ENCODE measurements at regions not wholly inside any gene's neighbourhood (a gene's known extent, or its start where the extent isn't known, plus 50 kb on each side); places are given as distances from the start of the nearest gene placed in this dataset.
"Not testable (repeated sequence)": the region's sequence is repeated elsewhere in the genome, so short reads cannot be mapped to it uniquely, and the experiment has no call there.

DNA sequence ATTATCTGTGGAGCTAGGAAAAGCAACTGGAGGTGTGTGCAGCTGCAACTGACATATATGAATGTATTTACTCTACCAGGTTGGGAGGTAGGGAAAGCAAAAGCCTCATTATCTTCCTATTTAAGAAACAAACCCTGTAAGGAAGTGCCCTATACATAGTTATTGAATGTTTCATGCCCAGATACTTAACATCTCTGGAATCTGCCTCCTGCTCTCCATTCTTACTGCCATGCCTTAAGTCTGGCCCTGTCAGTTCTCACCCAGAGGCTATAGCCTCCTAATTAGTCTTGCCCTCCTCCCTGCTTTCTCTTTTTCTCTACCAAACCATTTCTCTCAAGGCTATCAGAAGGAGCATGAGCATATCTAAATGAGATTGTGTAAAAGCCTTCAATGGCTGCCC is 542.6 kb upstream of the LRRN3 start:
- H3K36me3 ChIP-seq (ENCODE audit: control insufficient read depth in 4 of 4, insufficient read depth in 3 of 4, low read depth in 1 of 4, low read length in 3 of 4) = no peaks in the 10 kb centered on the region
- no peaks in the 10 kb centered on the region for H3K27me3 ChIP-seq (ENCODE audit: control insufficient read depth in 4 of 4, insufficient read depth in 4 of 4, low read length in 3 of 4)
- no peak overlapping the region for H3K9ac ChIP-seq (ENCODE audit: low read depth in 1 of 2, low read length in 2 of 2)
- TF ChIP-seq EGR1 (IDR thresholded peaks at IDR 0.05; ENCODE audit: low read depth in 2 of 2) (no peak), YY1 (IDR thresholded peaks at IDR 0.05) (no peak), RXRA (IDR thresholded peaks at IDR 0.05) (no peak), NR2F2 (IDR thresholded peaks at IDR 0.05) (no peak), FOXA2 (IDR thresholded peaks at IDR 0.05) (no peak), SP1 (IDR thresholded peaks at IDR 0.05) (no peak), FOXA1 (IDR thresholded peaks at IDR 0.05) (no peak), GABPA (IDR thresholded peaks at IDR 0.05 in 1 of 2, conservative IDR thresholded peaks at IDR 0.05 in 1 of 2) (no peak), HNF4A (conservative IDR thresholded peaks at IDR 0.05) (no peak), HNF4G (IDR thresholded peaks at IDR 0.05) (no peak), JUND (IDR thresholded peaks at IDR 0.05) (no peak), TAF1 (conservative IDR thresholded peaks at IDR 0.05) (no peak), RAD21 (IDR thresholded peaks at IDR 0.05) (no peak)
- TF ChIP-seq, protein P1, sequence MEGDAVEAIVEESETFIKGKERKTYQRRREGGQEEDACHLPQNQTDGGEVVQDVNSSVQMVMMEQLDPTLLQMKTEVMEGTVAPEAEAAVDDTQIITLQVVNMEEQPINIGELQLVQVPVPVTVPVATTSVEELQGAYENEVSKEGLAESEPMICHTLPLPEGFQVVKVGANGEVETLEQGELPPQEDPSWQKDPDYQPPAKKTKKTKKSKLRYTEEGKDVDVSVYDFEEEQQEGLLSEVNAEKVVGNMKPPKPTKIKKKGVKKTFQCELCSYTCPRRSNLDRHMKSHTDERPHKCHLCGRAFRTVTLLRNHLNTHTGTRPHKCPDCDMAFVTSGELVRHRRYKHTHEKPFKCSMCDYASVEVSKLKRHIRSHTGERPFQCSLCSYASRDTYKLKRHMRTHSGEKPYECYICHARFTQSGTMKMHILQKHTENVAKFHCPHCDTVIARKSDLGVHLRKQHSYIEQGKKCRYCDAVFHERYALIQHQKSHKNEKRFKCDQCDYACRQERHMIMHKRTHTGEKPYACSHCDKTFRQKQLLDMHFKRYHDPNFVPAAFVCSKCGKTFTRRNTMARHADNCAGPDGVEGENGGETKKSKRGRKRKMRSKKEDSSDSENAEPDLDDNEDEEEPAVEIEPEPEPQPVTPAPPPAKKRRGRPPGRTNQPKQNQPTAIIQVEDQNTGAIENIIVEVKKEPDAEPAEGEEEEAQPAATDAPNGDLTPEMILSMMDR (IDR thresholded peaks at IDR 0.05; ENCODE audit: low read depth, low read length, missing input control) = no peak
- TF ChIP-seq, protein P2, sequence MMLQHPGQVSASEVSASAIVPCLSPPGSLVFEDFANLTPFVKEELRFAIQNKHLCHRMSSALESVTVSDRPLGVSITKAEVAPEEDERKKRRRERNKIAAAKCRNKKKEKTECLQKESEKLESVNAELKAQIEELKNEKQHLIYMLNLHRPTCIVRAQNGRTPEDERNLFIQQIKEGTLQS (IDR thresholded peaks at IDR 0.05) = no peak
- TF ChIP-seq, protein P3, sequence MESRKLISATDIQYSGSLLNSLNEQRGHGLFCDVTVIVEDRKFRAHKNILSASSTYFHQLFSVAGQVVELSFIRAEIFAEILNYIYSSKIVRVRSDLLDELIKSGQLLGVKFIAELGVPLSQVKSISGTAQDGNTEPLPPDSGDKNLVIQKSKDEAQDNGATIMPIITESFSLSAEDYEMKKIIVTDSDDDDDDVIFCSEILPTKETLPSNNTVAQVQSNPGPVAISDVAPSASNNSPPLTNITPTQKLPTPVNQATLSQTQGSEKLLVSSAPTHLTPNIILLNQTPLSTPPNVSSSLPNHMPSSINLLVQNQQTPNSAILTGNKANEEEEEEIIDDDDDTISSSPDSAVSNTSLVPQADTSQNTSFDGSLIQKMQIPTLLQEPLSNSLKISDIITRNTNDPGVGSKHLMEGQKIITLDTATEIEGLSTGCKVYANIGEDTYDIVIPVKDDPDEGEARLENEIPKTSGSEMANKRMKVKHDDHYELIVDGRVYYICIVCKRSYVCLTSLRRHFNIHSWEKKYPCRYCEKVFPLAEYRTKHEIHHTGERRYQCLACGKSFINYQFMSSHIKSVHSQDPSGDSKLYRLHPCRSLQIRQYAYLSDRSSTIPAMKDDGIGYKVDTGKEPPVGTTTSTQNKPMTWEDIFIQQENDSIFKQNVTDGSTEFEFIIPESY (IDR thresholded peaks at IDR 0.05) = no peak
- TF ChIP-seq, protein P4, sequence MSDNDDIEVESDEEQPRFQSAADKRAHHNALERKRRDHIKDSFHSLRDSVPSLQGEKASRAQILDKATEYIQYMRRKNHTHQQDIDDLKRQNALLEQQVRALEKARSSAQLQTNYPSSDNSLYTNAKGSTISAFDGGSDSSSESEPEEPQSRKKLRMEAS (IDR thresholded peaks at IDR 0.05) = no peak
- DNase-seq (ENCODE audit: low spot score) = no peak
- no peaks in the 10 kb centered on the region for H3K4me1 ChIP-seq (ENCODE audit: control insufficient read depth in 4 of 4, insufficient read depth in 4 of 4, low read length in 3 of 4)
- H3K9me3 ChIP-seq (ENCODE audit: control insufficient read depth in 4 of 4, low read length in 3 of 4) = peaks cover 0 to 6% (median 0%) of the 10 kb centered on the region in 4 donors
- no peak overlapping the region for H3K4me3 ChIP-seq (ENCODE audit: low read depth in 1 of 3, low read length in 3 of 3)
- no peak overlapping the region for H3K27ac ChIP-seq (ENCODE audit: low read depth in 1 of 2, low read length in 2 of 2)

DNA sequence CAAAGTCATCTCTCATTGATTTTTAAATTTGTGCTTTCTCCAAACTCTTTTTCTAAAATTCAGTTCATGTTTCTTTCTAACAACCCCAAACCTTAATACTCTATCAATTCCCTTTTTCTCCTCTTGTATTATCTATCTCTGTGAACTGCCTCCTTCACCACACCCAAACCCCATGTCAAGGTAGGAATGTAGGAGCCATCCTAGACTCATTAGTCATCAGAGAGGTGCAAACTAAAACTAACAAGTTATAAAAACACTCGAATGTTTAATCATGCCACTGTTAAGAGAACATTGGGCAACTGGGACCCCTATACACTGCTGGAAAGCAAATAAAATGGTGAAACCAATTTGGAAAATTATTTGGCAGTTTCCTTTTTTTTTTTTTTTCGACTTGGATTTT is 533.8 kb upstream of the LRRN3 start:
- Histone ChIP-seq H3K9ac (ENCODE audit: low read depth in 1 of 2, low read length in 2 of 2) (no peak overlapping the region), H3K9me3 (ENCODE audit: control insufficient read depth in 4 of 4, low read length in 3 of 4) (no peaks in the 10 kb centered on the region), H3K4me3 (ENCODE audit: low read depth in 1 of 3, low read length in 3 of 3) (no peak overlapping the region), H3K36me3 (ENCODE audit: control insufficient read depth in 4 of 4, insufficient read depth in 3 of 4, low read depth in 1 of 4, low read length in 3 of 4) (no peaks in the 10 kb centered on the region), H3K27ac (ENCODE audit: low read depth in 1 of 2, low read length in 2 of 2) (no peak overlapping the region), H3K27me3 (ENCODE audit: control insufficient read depth in 4 of 4, insufficient read depth in 4 of 4, low read length in 3 of 4) (no peaks in the 10 kb centered on the region), H3K4me1 (ENCODE audit: control insufficient read depth in 4 of 4, insufficient read depth in 4 of 4, low read length in 3 of 4) (no peaks in the 10 kb centered on the region)
- no peak for DNase-seq (ENCODE audit: low spot score)
- TF ChIP-seq, protein P3 (IDR thresholded peaks at IDR 0.05) = no peak
- TF ChIP-seq FOXA1 (IDR thresholded peaks at IDR 0.05) (no peak), TAF1 (conservative IDR thresholded peaks at IDR 0.05) (no peak), HNF4G (IDR thresholded peaks at IDR 0.05) (no peak), RXRA (IDR thresholded peaks at IDR 0.05) (no peak)
- WGBS = 75% methylated on average over 2 of the region's 2 CpGs

DNA sequence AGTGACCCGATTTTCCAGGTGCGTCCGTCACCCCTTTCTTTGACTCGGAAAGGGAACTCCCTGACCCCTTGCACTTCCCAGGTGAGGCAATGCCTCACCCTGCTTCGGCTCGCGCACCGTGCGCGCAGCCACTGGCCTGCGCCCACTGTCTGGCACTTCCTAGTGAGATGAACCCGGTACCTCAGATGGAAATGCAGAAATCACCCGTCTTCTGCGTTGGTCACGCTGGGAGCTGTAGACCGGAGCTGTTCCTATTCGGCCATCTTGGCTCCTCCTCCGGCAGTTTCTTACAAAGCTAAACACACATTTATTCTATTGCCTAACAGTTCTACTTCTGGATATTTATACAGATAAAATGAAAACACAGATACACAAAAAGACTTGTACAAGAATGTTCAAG is 527.6 kb upstream of the LRRN3 start:
- H3K27ac ChIP-seq (ENCODE audit: low read depth in 1 of 2, low read length in 2 of 2); H3K9ac ChIP-seq (ENCODE audit: low read depth in 1 of 2, low read length in 2 of 2); H3K9me3 ChIP-seq (ENCODE audit: control insufficient read depth in 4 of 4, low read length in 3 of 4); H3K27me3 ChIP-seq (ENCODE audit: control insufficient read depth in 4 of 4, insufficient read depth in 4 of 4, low read length in 3 of 4); H3K36me3 ChIP-seq (ENCODE audit: control insufficient read depth in 4 of 4, insufficient read depth in 3 of 4, low read depth in 1 of 4, low read length in 3 of 4); H3K4me1 ChIP-seq (ENCODE audit: control insufficient read depth in 4 of 4, insufficient read depth in 4 of 4, low read length in 3 of 4); DNase-seq (ENCODE audit: low spot score); H3K4me3 ChIP-seq (ENCODE audit: low read depth in 1 of 3, low read length in 3 of 3): not testable (repeated sequence)
- WGBS = 93% methylated on average over 15 of the region's 18 CpGs

All from liver (tissue), 8 donors.